WTC11 (cell line): ENCODE measurements at regions not wholly inside any gene's neighbourhood (a gene's known extent, or its start where the extent isn't known, plus 50 kb on each side); places are given as distances from the start of the nearest gene placed in this dataset.

Source experiments
- ATAC-seq: fragments of 200-7000 bp; cut with Tn5 transposase; 2 replicates; pipeline ENCODE4 v1.10.0; 2021; ENCODE audit warnings: mild to moderate bottlenecking, moderate library complexity
- CTCF ChIA-PET: fragments of 300-600 bp; sonication (Branson Sonifier 250); formaldehyde crosslinking; loops from one replicate; lab custom pipeline; 2021; ENCODE audit warnings: antibody characterized with exemption; lab: Charles Lee
- POLR2A ChIA-PET: fragments of 350-600 bp; sonication (Branson Sonifier 250); formaldehyde crosslinking; loops from one replicate; lab custom pipeline; 2021; ENCODE audit warnings: antibody characterized with exemption; lab: Charles Lee
- DNase-seq: peaks from one replicate; pipeline ENCODE4 v3.0.0; 2021; ENCODE audit warnings: low spot score
- H3K27ac Mint-ChIP-seq: 2 replicates; pipeline ENCODE4 v1.8.0; 2021; ENCODE audit warnings: mixed read lengths
- H3K27me3 Mint-ChIP-seq: 2 replicates; pipeline ENCODE4 v1.8.0; 2021; ENCODE audit warnings: low read depth, mild to moderate bottlenecking, moderate library complexity, mixed read lengths
- H3K36me3 Mint-ChIP-seq: 2 replicates; pipeline ENCODE4 v1.8.0; 2021; ENCODE audit warnings: mixed read lengths
- H3K4me1 Mint-ChIP-seq: 2 replicates; pipeline ENCODE4 v1.8.0; 2022; ENCODE audit warnings: mixed read lengths
- H3K4me3 Mint-ChIP-seq: 2 replicates; pipeline ENCODE4 v1.8.0; 2021; ENCODE audit warnings: mild to moderate bottlenecking, moderate library complexity, mixed read lengths
- H3K9me3 Mint-ChIP-seq: 2 replicates; pipeline ENCODE4 v1.8.0; 2021; ENCODE audit warnings: mixed read lengths
- ATF2 ChIP-seq: sonication (generic); formaldehyde crosslinking; IDR thresholded peaks from 2 replicates; pipeline ENCODE4 v1.8.1; 2022; ENCODE audit warnings: low read depth, missing genetic modification reagents, borderline replicate concordance
- CREB1 ChIP-seq: sonication (generic); formaldehyde crosslinking; IDR thresholded peaks from 2 replicates; pipeline ENCODE4 v1.8.0; 2023; ENCODE audit warnings: mild to moderate bottlenecking, missing genetic modification reagents
- CTCF ChIP-seq: fragments of 200-600 bp; IDR thresholded peaks from 2 replicates; pipeline ENCODE4 v1.8.0; 2022; ENCODE audit warnings: antibody characterized with exemption
- EMX1 ChIP-seq: fragments of 250-450 bp; sonication (Bioruptor Pico); IDR thresholded peaks from 2 replicates; pipeline ENCODE4 v1.8.0; 2021; ENCODE audit warnings: mild to moderate bottlenecking
- IRF2 ChIP-seq: sonication (generic); formaldehyde crosslinking; IDR thresholded peaks from 2 replicates; pipeline ENCODE4 v1.8.0; 2022; ENCODE audit warnings: low read depth, missing genetic modification reagents, borderline replicate concordance
- TEAD4 ChIP-seq: sonication (generic); formaldehyde crosslinking; IDR thresholded peaks from 2 replicates; pipeline ENCODE4 v1.8.0; 2022; ENCODE audit warnings: mild to moderate bottlenecking, missing genetic modification reagents
- ZNF138 ChIP-seq: sonication (generic); formaldehyde crosslinking; conservative IDR thresholded peaks from 2 replicates; pipeline ENCODE4 v1.8.1; 2022; ENCODE audit warnings: mild to moderate bottlenecking, moderate library complexity, missing genetic modification reagents
- ZNF263 ChIP-seq: sonication (generic); formaldehyde crosslinking; IDR thresholded peaks from 2 replicates; pipeline ENCODE4 v1.8.1; 2022; ENCODE audit warnings: low read depth, mild to moderate bottlenecking, moderate library complexity, missing genetic modification reagents
- ZNF317 ChIP-seq: sonication (generic); formaldehyde crosslinking; IDR thresholded peaks from 2 replicates; pipeline ENCODE4 v1.8.1; 2023; ENCODE audit warnings: low read depth, mild to moderate bottlenecking, moderate library complexity, missing genetic modification reagents, borderline replicate concordance
- ZNF423 ChIP-seq: fragments of 250-450 bp; sonication (Bioruptor Pico); IDR thresholded peaks from 2 replicates; pipeline ENCODE4 v2.1.2; 2022; ENCODE audit warnings: mild to moderate bottlenecking, moderate library complexity
- ZNF512 ChIP-seq: sonication (generic); formaldehyde crosslinking; IDR thresholded peaks from 2 replicates; pipeline ENCODE4 v1.8.1; 2022; ENCODE audit warnings: missing genetic modification reagents, borderline replicate concordance
- ZNF532 ChIP-seq: fragments of 250-450 bp; sonication (Bioruptor Pico); IDR thresholded peaks from 2 replicates; pipeline ENCODE4 v1.9.0; 2021; ENCODE audit warnings: mild to moderate bottlenecking, borderline replicate concordance

DNA sequence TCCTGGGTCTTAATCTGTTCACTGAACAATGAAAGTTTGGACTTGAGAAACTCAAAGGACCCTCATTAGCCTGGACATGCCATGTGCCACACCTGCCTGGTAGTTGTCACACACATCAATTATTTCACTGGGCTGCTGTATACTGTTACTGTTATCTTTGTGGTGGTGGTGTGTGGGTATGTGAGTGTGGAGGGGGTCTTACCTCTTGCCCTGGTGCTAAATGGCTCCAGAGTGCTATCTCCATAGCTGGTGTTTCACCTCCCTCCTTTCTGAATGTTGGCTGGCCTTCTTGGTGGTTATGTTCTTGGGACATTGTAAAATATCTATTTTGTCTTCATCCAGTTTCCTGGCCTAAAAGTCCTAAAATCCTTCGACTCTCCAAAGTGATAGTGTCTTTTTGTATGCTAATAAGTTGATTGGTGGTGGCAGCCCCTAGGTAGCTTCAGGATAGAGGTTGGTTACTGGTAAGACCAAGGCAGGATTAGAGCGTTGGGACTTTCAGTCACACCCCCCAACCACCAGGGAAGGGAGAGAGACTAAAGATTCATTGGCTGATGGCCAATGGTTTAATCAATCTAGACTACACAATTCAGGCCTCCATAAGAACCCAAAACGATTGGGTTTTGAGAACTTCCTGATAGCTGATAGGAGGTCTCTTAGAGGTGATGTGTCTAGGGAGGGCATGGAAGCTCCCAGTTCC, 328.1 kb downstream of the MYCN start:
- H3K27ac Mint-ChIP-seq = no peak overlapping the region
- no peaks in the 10 kb centered on the region for H3K36me3 Mint-ChIP-seq
- ATAC-seq = no peak
- peaks cover 6% of the 10 kb centered on the region; the same call in 1 of the 2 replicates for H3K9me3 Mint-ChIP-seq
- TF ChIP-seq ZNF317 (CRISPR knock-in tag) = no peak
- TF ChIP-seq ZNF512 = no peak
- TF ChIP-seq ATF2 (CRISPR knock-in tag) = no peak
- no peak for TF ChIP-seq ZNF532
- TF ChIP-seq ZNF423 (CRISPR knock-in tag) = no peak
- no peak overlapping the region for H3K4me3 Mint-ChIP-seq
- CTCF ChIA-PET = no interaction called here
- DNase-seq = no peak
- H3K27me3 Mint-ChIP-seq = no peaks in the 10 kb centered on the region
- peaks cover 8% of the 10 kb centered on the region for H3K4me1 Mint-ChIP-seq
- POLR2A ChIA-PET = no interaction called here

DNA sequence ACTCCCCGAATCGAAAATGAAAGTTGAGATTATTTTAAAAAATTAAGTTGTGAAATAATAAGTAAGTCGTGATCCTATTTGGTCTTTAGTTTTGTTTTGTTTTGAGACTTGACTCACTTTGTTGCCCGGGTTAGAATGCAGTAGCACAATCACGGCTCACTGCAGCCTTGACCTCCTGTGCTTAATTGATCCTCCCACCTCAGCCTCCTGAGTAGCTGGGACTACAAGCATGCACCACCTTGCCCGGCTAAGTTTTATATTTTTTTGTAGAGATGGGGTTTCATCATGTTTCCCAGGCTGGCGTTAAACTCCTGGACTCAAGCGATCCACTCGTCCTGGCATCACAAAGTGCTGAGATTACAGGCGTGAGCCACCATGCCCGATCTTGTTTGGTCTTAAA, 326.2 kb downstream of the MYCN start:
- no peak overlapping the region for H3K27ac Mint-ChIP-seq
- DNase-seq (no peak), ATAC-seq (no peak)
- POLR2A ChIA-PET = no interaction called here
- no peak for TF ChIP-seq CTCF
- no peak for TF ChIP-seq ZNF263 (CRISPR knock-in tag)
- TF ChIP-seq ZNF317 (CRISPR knock-in tag) = no peak
- no peak for TF ChIP-seq TEAD4
- TF ChIP-seq EMX1 (CRISPR knock-in tag) = no peak
- no peaks in the 10 kb centered on the region for H3K36me3 Mint-ChIP-seq
- no peaks in the 10 kb centered on the region for H3K27me3 Mint-ChIP-seq
- H3K4me3 Mint-ChIP-seq = no peak overlapping the region
- peaks cover 24% of the 10 kb centered on the region for H3K4me1 Mint-ChIP-seq
- H3K9me3 Mint-ChIP-seq = peaks cover 6% of the 10 kb centered on the region; the same call in 1 of the 2 replicates
- CTCF ChIA-PET = no interaction called here

GRCh38 chr2:16264931-16265540, 324.7 kb downstream of the MYCN start:
- DNase-seq (no peak), ATAC-seq (no peak)
- H3K27me3 Mint-ChIP-seq = no peaks in the 10 kb centered on the region
- no peak overlapping the region for H3K27ac Mint-ChIP-seq
- H3K4me3 Mint-ChIP-seq = no peak overlapping the region
- ChIA-PET POLR2A (no interaction called here), CTCF (interaction anchor here (1.0 kb wide), 1 partner anchor 326 kb away, joined by 3 read pairs; no protein-coding TSS in a partner anchor)
- peaks cover 24% of the 10 kb centered on the region for H3K4me1 Mint-ChIP-seq
- H3K9me3 Mint-ChIP-seq = peaks cover 6% of the 10 kb centered on the region; the same call in 1 of the 2 replicates
- no peaks in the 10 kb centered on the region for H3K36me3 Mint-ChIP-seq
- no peak for TF ChIP-seq TEAD4
- no peak for TF ChIP-seq IRF2 (CRISPR knock-in tag)
- no peak for TF ChIP-seq ZNF138
- TF ChIP-seq CREB1 (CRISPR knock-in tag) = no peak
